ENCODE measurements at regions not wholly inside any gene's neighbourhood (a gene's known extent, or its start where the extent isn't known, plus 50 kb on each side); places are given as distances from the start of the nearest gene placed in this dataset.

GRCh38 chr16:85239239-85239638 lies 127.0 kb upstream of the CIBAR2 start:
- no peak for TF ChIP-seq CTCF (conservative IDR thresholded peaks at IDR 0.05; ENCODE audit: low read depth, low read length)
- Histone ChIP-seq H2AFZ (ENCODE audit: low read depth) (no peak overlapping the region), H3K4me3 (IDR thresholded peaks at IDR 0.05; ENCODE audit: insufficient read depth, low read depth, low read length) (no peak overlapping the region), H4K20me1 (ENCODE audit: insufficient read depth) (no peaks in the 10 kb centered on the region), H3K36me3 (ENCODE audit: insufficient read depth) (no peaks in the 10 kb centered on the region), H3K27ac (no peak overlapping the region), H3K79me2 (ENCODE audit: insufficient read depth, low read depth) (no peaks in the 10 kb centered on the region), H3K9ac (no peak overlapping the region), H3K4me1 (ENCODE audit: low read depth, poor library complexity, severe bottlenecking) (no peaks in the 10 kb centered on the region), H3K4me2 (no peak overlapping the region), H3K27me3 (ENCODE audit: insufficient read depth, low read depth) (peaks cover 86% of the 10 kb centered on the region)

GRCh38 chr16:85239871-85240270 lies 127.6 kb upstream of the CIBAR2 start:
- no peak for TF ChIP-seq CTCF (conservative IDR thresholded peaks at IDR 0.05; ENCODE audit: low read depth, low read length)
- H3K4me1 ChIP-seq (ENCODE audit: low read depth, poor library complexity, severe bottlenecking) = no peaks in the 10 kb centered on the region
- no peak overlapping the region for H2AFZ ChIP-seq (ENCODE audit: low read depth)
- peaks cover 86% of the 10 kb centered on the region for H3K27me3 ChIP-seq (ENCODE audit: insufficient read depth, low read depth)
- no peak overlapping the region for H3K4me2 ChIP-seq
- H3K4me3 ChIP-seq (IDR thresholded peaks at IDR 0.05; ENCODE audit: insufficient read depth, low read depth, low read length) = no peak overlapping the region
- no peak overlapping the region for H3K9ac ChIP-seq
- no peak overlapping the region for H3K27ac ChIP-seq
- no peaks in the 10 kb centered on the region for H3K36me3 ChIP-seq (ENCODE audit: insufficient read depth)
- H3K79me2 ChIP-seq (ENCODE audit: insufficient read depth, low read depth) = no peaks in the 10 kb centered on the region
- H4K20me1 ChIP-seq (ENCODE audit: insufficient read depth) = no peaks in the 10 kb centered on the region

GRCh38 chr16:85240982-85241924 lies 129.0 kb upstream of the CIBAR2 start:
- TF ChIP-seq CTCF (conservative IDR thresholded peaks at IDR 0.05; ENCODE audit: low read depth, low read length) = no peak
- Histone ChIP-seq H3K27me3 (ENCODE audit: insufficient read depth, low read depth) (peaks cover 88% of the 10 kb centered on the region), H3K36me3 (ENCODE audit: insufficient read depth) (no peaks in the 10 kb centered on the region), H3K79me2 (ENCODE audit: insufficient read depth, low read depth) (no peaks in the 10 kb centered on the region), H3K4me2 (no peak overlapping the region), H3K27ac (no peak overlapping the region), H3K4me3 (IDR thresholded peaks at IDR 0.05; ENCODE audit: insufficient read depth, low read depth, low read length) (no peak overlapping the region), H2AFZ (ENCODE audit: low read depth) (no peak overlapping the region), H4K20me1 (ENCODE audit: insufficient read depth) (no peaks in the 10 kb centered on the region), H3K4me1 (ENCODE audit: low read depth, poor library complexity, severe bottlenecking) (no peaks in the 10 kb centered on the region), H3K9ac (no peak overlapping the region)

- H3K4me2 ChIP-seq = no peak overlapping the region
- TF ChIP-seq CTCF (conservative IDR thresholded peaks at IDR 0.05; ENCODE audit: low read depth, low read length) = no peak
- peaks cover 83% of the 10 kb centered on the region for H3K27me3 ChIP-seq (ENCODE audit: insufficient read depth, low read depth)
- H3K36me3 ChIP-seq (ENCODE audit: insufficient read depth) = no peaks in the 10 kb centered on the region
- H4K20me1 ChIP-seq (ENCODE audit: insufficient read depth) = no peaks in the 10 kb centered on the region
- no peak overlapping the region for H3K27ac ChIP-seq
- no peak overlapping the region for H3K4me3 ChIP-seq (IDR thresholded peaks at IDR 0.05; ENCODE audit: insufficient read depth, low read depth, low read length)
- H2AFZ ChIP-seq (ENCODE audit: low read depth) = no peak overlapping the region
- H3K4me1 ChIP-seq (ENCODE audit: low read depth, poor library complexity, severe bottlenecking) = no peaks in the 10 kb centered on the region
- H3K9ac ChIP-seq = no peak overlapping the region
- H3K79me2 ChIP-seq (ENCODE audit: insufficient read depth, low read depth) = no peaks in the 10 kb centered on the region
These were observed 129.9 kb upstream of the CIBAR2 start for GRCh38 chr16:85242140-85242539.

Measured in KMS-11 (cell line).